Liver (tissue), 8 donors: ENCODE measurements at regions not wholly inside any gene's neighbourhood (a gene's known extent, or its start where the extent isn't known, plus 50 kb on each side); places are given as distances from the start of the nearest gene placed in this dataset.

ENCODE experiments used
- DNase-seq: peaks from one replicate; pipeline ENCODE4 v3.0.0-alpha.2; 2017; ENCODE audit warnings: low spot score
- H3K27ac ChIP-seq, 2 donors: one replicate each; pipeline ENCODE4 v1.7.0; 2013; ENCODE audit warnings: inconsistent platforms in 2 of 2, low read length in 2 of 2, control low read depth in 1 of 2, low read depth in 1 of 2, mild to moderate bottlenecking in 1 of 2
- H3K27me3 ChIP-seq, 4 donors: one replicate each; pipeline versions ENCODE4 v1.6.1 to v1.7.0; 2013; ENCODE audit warnings: low read length in 3 of 4, inconsistent platforms in 1 of 4, mild to moderate bottlenecking in 1 of 4, moderate library complexity in 1 of 4; ENCODE audit not compliant: control insufficient read depth in 4 of 4, insufficient read depth in 4 of 4
- H3K36me3 ChIP-seq, 4 donors: one replicate each; pipeline versions ENCODE4 v1.6.1 to v1.7.0; 2013; ENCODE audit warnings: low read length in 3 of 4, mild to moderate bottlenecking in 3 of 4, low read depth in 1 of 4, moderate library complexity in 1 of 4; ENCODE audit not compliant: control insufficient read depth in 4 of 4, insufficient read depth in 3 of 4
- H3K4me1 ChIP-seq, 4 donors: one replicate each; pipeline versions ENCODE4 v1.6.1 to v1.7.0; 2013; ENCODE audit warnings: low read length in 3 of 4, mild to moderate bottlenecking in 3 of 4, moderate library complexity in 1 of 4; ENCODE audit not compliant: control insufficient read depth in 4 of 4, insufficient read depth in 4 of 4
- H3K4me3 ChIP-seq, 3 donors: one replicate each; pipeline versions ENCODE4 v1.6.1 to v1.7.0; 2013; ENCODE audit warnings: low read length in 3 of 3, control low read depth in 1 of 3, low read depth in 1 of 3, mild to moderate bottlenecking in 1 of 3
- H3K9ac ChIP-seq, 2 donors: one replicate each; pipeline ENCODE4 v1.7.0; 2013; ENCODE audit warnings: low read length in 2 of 2, mild to moderate bottlenecking in 2 of 2, moderate library complexity in 2 of 2, control low read depth in 1 of 2, low read depth in 1 of 2
- H3K9me3 ChIP-seq, 4 donors: one replicate each; pipeline versions ENCODE4 v1.6.1 to v1.7.0; 2013; ENCODE audit warnings: low read length in 3 of 4; ENCODE audit not compliant: control insufficient read depth in 4 of 4
- CTCF ChIP-seq: fragments of 150-350 bp; IDR thresholded peaks from 2 replicates; pipeline ENCODE4 v1.5.1; 2017; ENCODE audit warnings: improper control_type of control experiment, low read depth, low read length; ENCODE audit not compliant: missing input control
- EGR1 ChIP-seq, 2 donors: IDR thresholded peaks; 2 replicates each; pipeline ENCODE4 v1.6.1; 2016 to 2018; ENCODE audit warnings: antibody characterized with exemption in 2 of 2, low read depth in 2 of 2
- FOXA1 ChIP-seq: IDR thresholded peaks from 2 replicates; pipeline ENCODE4 v1.6.1; 2016; ENCODE audit warnings: antibody characterized with exemption
- FOXA2 ChIP-seq: IDR thresholded peaks from 2 replicates; pipeline ENCODE4 v1.6.1; 2016; ENCODE audit warnings: antibody characterized with exemption
- GABPA ChIP-seq, 2 donors: IDR thresholded peaks in 1 of 2; conservative IDR thresholded peaks in 1 of 2; 2 replicates each; pipeline ENCODE4 v1.6.1; 2016; ENCODE audit warnings: antibody characterized with exemption in 2 of 2, mild to moderate bottlenecking in 1 of 2, moderate library complexity in 1 of 2
- HNF4A ChIP-seq, 2 donors: conservative IDR thresholded peaks; 2 replicates each; pipeline ENCODE4 v1.6.1; 2016; ENCODE audit warnings: antibody characterized with exemption in 2 of 2, mild to moderate bottlenecking in 2 of 2
- HNF4G ChIP-seq: IDR thresholded peaks from 2 replicates; pipeline ENCODE4 v1.6.1; 2016; ENCODE audit warnings: antibody characterized with exemption
- MAX ChIP-seq: IDR thresholded peaks from 2 replicates; pipeline ENCODE4 v1.6.1; 2016; ENCODE audit warnings: antibody characterized with exemption
- RAD21 ChIP-seq, 2 donors: IDR thresholded peaks; 2 replicates each; pipeline ENCODE4 v1.6.1; 2016; ENCODE audit warnings: antibody characterized with exemption in 2 of 2, mild to moderate bottlenecking in 2 of 2
- REST ChIP-seq: IDR thresholded peaks from 2 replicates; pipeline ENCODE4 v1.6.1; 2016; ENCODE audit warnings: antibody characterized with exemption, mild to moderate bottlenecking
- RXRA ChIP-seq, 2 donors: IDR thresholded peaks; 2 replicates each; pipeline ENCODE4 v1.6.1; 2017 to 2018; ENCODE audit warnings: antibody characterized with exemption in 2 of 2, mild to moderate bottlenecking in 1 of 2
- SP1 ChIP-seq: IDR thresholded peaks from 2 replicates; pipeline ENCODE4 v1.6.1; 2018; ENCODE audit warnings: antibody characterized with exemption, mild to moderate bottlenecking
- TAF1 ChIP-seq: conservative IDR thresholded peaks from 2 replicates; pipeline ENCODE4 v1.6.1; 2016; ENCODE audit warnings: antibody characterized with exemption, mild to moderate bottlenecking
- YY1 ChIP-seq: IDR thresholded peaks from 2 replicates; pipeline ENCODE4 v1.6.1; 2016; ENCODE audit warnings: antibody characterized with exemption, mild to moderate bottlenecking
- WGBS: extraction: QIAGEN DNeasy Blood & Tissue Kit; methylation state at CpG from one replicate; pipeline ENCODE4 v1.1.7; 2013; 5-methylcytosine and 5-hydroxymethylcytosine counted together
- donor health status: healthy.
- donor health status: healthy.
- donor health status: healthy.
- donor health status: healthy.
- donor health status: healthy.

GRCh38 chr6:159114569-159114968, 54.6 kb upstream of the FNDC1 start:
- TF ChIP-seq RXRA (IDR thresholded peaks at IDR 0.05) (no peak), SP1 (no peak), TAF1 (no peak), FOXA1 (no peak), HNF4G (no peak), CTCF (no peak)
- Histone ChIP-seq H3K9ac (no peak overlapping the region), H3K36me3 (no peaks in the 10 kb centered on the region), H3K27ac (no peak overlapping the region), H3K27me3 (no peaks in the 10 kb centered on the region), H3K9me3 (no peaks in the 10 kb centered on the region), H3K4me3 (no peak overlapping the region), H3K4me1 (no peaks in the 10 kb centered on the region)
- DNase-seq: no peak
- 78% methylated on average over 3 of the region's 3 CpGs for WGBS

- WGBS: 95% methylated on average over 10 of the region's 10 CpGs
- no peak overlapping the region for H3K9ac ChIP-seq
- no peak for DNase-seq
- no peak overlapping the region for H3K27ac ChIP-seq
- H3K36me3 ChIP-seq: no peaks in the 10 kb centered on the region
- TF ChIP-seq SP1 (no peak), HNF4G (no peak), YY1 (no peak), REST (no peak), HNF4A (conservative IDR thresholded peaks at IDR 0.05) (no peak), EGR1 (IDR thresholded peaks at IDR 0.05; ENCODE audit: low read depth in 2 of 2) (no peak), TAF1 (no peak), GABPA (IDR thresholded peaks at IDR 0.05 in 1 of 2, conservative IDR thresholded peaks at IDR 0.05 in 1 of 2) (no peak)
- no peaks in the 10 kb centered on the region for H3K4me1 ChIP-seq
- H3K4me3 ChIP-seq: no peak overlapping the region
- no peaks in the 10 kb centered on the region for H3K9me3 ChIP-seq
- H3K27me3 ChIP-seq: no peaks in the 10 kb centered on the region
Measured at GRCh38 chr6:159113223-159113622, 56.0 kb upstream of the FNDC1 start.

GRCh38 chr6:159112714-159113113, 56.5 kb upstream of the FNDC1 start:
- TF ChIP-seq GABPA (IDR thresholded peaks at IDR 0.05 in 1 of 2, conservative IDR thresholded peaks at IDR 0.05 in 1 of 2) (no peak), YY1 (no peak), TAF1 (no peak), RAD21 (IDR thresholded peaks at IDR 0.05) (no peak), MAX (no peak), FOXA2 (no peak), HNF4G (no peak)
- H3K27me3 ChIP-seq: no peaks in the 10 kb centered on the region
- H3K36me3 ChIP-seq: no peaks in the 10 kb centered on the region
- WGBS: 92% methylated on average over 9 of the region's 9 CpGs
- H3K27ac ChIP-seq: no peak overlapping the region
- no peak for DNase-seq
- no peak overlapping the region for H3K9ac ChIP-seq
- H3K9me3 ChIP-seq: no peaks in the 10 kb centered on the region
- no peaks in the 10 kb centered on the region for H3K4me1 ChIP-seq
- H3K4me3 ChIP-seq: no peak overlapping the region
